Stimulated activated CD8-positive, alpha-beta memory T cell treated with anti-CD3 and anti-CD28 coated beads, Interleukin-12 subunit alpha, Interleukin-12 subunit beta, amount 100 ng/mL, for 4 hours (primary cell): ENCODE measurements at regions not wholly inside any gene's neighbourhood (a gene's known extent, or its start where the extent isn't known, plus 50 kb on each side); places are given as distances from the start of the nearest gene placed in this dataset.

ENCODE experiments used
- DNase-seq: peaks from one replicate; pipeline ENCODE4 v3.0.0-alpha.2; 2020; ENCODE audit warnings: low read depth

DNA sequence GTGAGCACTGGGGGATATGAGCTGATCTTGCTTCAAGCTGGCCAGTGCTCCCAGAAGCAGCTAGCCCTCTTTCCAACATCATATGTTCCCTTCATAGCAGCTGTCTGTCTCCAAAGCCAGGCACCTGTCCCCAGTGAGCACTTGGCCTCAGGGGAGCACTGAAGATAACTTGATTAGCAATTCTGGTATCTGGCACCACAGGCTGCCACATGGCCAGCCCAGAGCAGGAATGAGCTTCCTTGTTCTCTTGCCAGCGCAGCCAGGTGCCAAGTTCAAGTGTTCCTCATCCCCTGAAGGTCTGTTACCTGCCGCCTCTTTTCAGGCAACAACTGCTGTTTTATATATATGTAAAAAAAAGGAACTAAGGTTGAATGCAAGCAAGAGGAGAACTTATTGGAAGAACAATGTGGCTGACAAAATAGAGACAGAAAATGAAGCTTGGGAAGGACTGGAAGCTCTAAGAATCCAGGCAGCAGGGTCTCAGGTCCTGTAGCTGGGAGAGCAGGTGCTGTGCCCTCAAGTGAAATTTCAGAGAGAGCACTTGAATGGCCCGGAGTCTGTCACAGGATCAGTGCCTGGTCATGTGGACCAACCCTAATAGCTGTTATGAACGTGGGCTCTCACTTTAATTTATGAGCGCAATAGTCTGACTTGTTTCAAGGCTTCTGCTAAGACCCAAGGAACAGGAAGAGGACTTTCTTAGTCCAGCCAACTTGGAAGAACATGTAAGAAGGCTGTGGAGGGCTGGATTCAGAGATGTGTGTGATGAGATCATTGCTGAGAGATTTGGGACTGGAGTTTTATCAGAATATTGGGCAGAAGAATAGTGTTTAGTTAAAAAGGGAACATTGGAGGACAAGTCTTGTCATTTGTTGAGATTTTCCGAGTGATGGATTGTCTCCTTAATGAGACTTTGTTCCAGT, 267.2 kb downstream of the GLRX3 start:
- no peak for DNase-seq

DNA sequence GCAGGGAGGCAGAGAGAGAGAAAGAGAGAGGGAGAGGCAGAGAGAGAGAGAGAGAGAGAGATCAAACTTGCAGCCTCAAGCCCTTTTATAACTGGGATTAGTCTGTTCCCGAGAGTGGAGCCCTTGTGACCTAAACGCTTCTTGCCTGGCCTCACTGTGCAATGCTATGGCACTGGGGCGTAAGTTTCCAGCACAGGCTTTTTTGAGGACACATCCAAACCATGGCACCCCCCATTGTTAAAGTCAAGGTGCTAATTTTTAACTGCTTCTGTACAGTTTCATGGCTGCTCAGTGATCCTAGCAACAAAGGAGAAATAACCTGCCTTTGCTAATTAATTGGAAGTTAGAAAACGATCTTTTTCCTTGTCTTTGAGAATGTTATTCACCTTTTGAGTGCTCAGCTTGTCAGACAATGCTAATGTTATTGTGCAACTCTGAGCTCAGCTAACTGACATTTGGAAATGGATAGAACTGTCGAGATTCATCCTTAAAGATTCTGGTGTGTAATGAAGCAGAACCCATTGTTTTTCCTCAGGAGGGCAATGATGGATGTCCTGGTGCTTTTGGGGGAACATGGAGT, 268.4 kb downstream of the GLRX3 start:
- no peak for DNase-seq

- no peak for DNase-seq
Observed at GRCh38 chr10:130407052-130407451, 270.9 kb downstream of the GLRX3 start.

- no peak for DNase-seq
Observed at GRCh38 chr10:130409331-130409730, 273.1 kb downstream of the GLRX3 start.

DNA sequence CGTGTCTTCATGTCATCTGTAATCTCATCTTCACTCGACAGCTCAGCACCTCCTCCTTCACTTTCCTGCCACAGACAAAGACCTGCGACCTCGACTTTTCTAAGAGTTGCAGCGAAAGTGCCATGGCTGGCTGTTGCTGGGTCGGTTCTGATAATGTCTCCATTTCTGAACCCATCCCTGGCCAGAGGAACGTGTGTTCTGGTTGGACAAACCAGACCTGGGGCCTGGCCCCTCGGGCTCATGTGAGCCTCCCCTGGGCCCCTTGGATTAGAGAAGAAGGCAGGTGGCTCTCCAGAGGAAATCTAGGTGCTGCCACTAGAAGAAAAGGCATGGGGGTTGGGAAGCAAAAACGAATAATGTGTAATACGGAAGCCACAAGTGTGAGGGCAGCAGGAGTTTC, 273.7 kb downstream of the GLRX3 start:
- no peak for DNase-seq

GRCh38 chr10:130411496-130412085, 275.4 kb downstream of the GLRX3 start:
- DNase-seq = no peak

DNA sequence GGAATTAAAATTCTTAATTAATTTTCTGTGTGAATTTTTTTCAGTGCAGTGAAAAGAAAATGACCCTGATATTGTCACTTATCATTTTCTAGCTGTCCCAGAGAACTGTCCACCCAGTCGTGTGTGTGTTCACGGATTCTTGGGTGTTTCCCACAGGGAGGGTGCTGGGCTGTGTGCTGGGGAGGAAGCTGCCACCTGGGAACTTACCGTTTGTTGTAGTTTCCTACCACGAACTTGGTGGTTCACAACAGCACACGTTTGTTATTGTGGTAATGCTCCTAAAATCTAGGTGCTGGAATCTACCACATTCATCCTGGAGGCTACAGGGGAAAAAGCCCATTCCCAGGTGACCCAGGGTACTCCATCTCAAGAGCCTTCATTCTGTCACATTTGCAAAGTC, 276.1 kb downstream of the GLRX3 start:
- DNase-seq = no peak

GRCh38 chr10:130416334-130417150, 280.4 kb downstream of the GLRX3 start:
- no peak for DNase-seq

- DNase-seq = no peak
Observed at GRCh38 chr10:130418731-130419130, 282.5 kb downstream of the GLRX3 start.

GRCh38 chr10:130421909-130422308, 285.7 kb downstream of the GLRX3 start:
- no peak for DNase-seq

DNA sequence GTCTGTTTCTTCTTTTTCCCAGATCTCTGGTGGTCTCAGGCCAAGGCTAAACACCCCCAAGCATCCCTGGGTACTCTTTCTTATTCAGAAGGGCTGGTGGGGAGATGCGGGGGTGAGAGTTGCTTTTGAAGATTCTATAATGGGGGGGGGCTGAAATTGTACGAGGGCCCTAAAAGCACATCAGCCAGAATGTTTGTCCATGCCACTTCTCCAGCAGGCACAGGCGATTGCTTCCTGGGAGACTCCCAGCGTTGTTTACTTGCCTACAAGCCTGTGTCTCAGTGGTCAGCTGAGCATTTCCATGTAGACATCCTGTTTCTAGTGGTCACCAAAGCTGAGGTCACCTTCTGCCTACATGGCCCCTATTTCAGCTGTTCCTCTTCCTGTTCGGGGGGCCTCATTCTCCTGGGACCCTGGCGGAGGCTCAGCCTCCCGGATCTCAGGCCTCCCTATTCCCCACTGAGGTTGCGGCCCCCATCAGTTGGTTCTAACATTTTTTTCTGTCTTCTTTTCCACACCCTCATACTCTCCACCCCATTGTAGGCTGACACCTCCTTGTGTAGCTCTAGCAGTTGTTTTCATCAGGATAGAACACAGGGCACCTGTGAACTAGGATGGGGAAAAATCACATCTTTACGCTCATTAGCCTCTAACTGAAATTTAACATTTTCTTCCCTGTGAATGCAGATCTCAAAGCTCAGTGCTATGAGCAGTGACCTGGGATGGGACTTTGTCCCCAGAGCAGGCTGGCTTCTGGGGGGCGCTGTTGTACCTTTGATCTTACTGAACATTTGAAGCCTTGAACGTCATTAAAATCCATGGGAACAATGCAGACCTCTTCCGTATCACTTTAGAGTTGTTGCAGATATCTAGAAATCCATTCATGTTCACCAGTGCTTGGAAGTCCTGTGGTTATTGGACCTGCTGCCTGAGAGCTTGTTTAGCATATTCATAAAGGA, 286.5 kb downstream of the GLRX3 start:
- DNase-seq = no peak

DNA sequence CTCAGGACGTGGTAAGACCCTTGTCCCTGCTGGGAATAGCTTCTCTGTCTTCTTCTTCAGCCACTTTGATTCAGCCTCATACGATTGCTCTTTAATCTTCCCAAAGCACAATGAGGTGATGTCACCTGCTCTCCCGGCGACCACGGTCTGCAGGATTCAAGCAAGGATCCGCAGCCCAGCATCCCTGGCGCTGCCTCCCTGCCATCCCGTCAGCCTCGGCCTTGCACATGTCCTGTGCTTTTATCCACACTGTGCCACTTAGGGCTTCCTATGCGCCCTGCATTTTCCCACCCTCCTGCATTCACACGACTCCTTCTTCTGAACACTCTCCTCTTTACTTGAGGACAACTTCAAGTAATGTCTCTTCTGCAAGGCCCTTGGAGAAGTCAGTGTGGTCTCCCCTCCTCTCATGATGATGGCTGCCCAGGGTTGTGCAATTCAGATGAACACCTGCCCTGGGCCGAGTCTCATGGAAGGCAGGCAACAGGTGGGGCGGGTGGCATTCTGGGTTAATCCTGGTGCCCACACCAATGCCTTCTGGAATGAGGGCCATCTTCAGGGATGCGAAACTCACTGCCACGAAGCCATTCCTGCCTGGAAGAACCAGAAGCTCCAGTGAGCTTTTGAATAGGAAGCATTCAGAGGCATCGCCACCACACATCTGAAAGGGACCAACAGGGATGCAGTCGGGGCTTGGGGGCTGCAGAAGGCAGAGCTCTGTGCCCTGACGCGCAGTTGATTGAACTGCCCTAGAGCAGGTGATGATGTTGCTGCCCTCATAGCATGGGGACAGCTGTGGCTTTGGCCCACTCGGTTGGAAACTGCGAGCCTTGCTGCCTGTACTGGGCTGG, 287.5 kb downstream of the GLRX3 start:
- no peak for DNase-seq

DNA sequence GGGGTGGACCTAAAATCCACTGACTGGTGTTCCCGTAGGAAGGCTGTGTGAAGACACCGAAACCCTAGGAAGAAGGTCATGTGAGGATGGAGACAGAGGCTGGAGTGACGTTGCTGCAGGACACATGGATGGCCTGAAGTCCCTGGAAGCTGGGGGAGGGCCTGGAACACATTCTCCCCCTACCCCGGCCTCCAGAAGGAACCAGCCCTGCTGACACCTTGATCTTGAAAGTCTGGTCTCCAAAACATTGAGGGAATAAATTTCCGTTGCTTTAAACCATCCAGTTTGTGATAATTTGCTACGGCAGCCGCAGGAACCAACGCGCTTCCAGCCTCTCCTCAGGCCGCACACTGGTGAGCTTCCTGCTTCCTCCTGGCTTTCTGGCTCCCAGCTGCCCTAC, 288.2 kb downstream of the GLRX3 start:
- DNase-seq = no peak

GRCh38 chr10:130425169-130425568, 289.0 kb downstream of the GLRX3 start:
- DNase-seq = no peak

DNA sequence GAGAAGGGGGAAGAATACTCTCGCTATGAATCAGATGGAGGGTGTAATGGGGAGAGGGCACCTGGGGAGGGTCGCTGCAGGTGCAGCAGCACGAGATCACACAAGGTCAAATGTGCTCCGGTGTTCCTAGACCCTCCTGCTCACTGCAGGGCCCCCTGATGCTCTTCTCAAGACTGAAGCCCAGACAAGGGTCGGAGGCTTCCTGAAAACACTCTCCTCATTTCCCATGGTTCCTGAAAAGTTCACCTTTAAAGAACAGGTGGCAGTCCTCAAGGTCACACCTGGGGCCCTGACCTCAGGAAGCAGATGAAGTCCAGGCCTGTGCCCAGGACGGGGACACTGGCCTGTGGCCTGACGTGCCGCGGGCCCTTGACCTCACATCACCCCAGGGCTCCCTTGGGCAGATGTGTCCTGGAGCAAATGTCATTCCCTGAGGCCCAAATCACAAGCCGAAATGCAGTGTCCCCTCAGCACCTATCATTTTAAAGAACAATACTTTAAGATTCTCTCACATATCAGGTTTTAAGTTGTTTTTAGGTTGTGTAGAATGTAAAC, 289.8 kb downstream of the GLRX3 start:
- DNase-seq = no peak

DNA sequence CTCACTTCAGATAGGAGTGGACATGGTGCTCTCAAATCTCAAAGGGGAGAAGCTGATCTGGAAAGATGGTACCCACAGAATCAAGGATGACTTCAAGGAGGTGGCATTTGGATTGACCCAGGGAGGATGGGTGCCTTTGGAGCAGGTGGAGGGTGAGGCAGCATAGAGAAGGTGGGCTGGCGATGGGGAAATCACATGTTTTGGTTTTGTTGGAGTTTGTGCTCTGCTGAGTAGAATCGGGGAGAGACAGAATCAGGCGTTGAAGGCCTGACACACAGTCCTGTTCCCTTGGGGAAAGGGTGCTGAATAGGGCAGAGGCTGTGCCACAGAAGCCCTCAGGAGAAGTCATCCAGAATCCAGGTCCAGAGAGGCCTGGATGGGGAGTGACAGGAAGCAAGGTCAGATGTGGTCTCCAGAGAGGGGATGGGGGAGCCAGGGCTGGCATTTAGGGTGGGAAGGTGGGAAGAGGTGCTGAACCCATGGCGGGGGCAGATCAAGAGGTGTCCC, 291.1 kb downstream of the GLRX3 start:
- DNase-seq = no peak

DNA sequence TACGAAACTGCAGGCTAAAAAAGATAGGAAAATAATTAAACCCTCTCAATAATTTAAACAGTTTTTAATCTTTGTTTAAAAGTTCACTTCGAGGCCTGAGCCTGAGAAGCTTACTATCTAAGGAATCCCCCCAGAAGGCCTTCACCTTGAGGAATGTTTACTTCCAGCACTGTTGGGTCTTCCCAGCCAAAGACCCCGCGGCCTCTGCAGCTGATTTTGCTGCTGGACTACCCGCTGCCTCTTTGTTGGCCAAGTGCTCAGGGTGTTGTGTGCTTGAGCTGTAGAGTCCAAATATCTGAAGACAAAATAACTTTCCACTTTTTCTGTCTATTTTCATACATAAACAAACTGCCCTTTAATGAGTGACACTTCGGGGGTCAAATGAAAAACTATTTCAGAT, 292.7 kb downstream of the GLRX3 start:
- DNase-seq = no peak

DNA sequence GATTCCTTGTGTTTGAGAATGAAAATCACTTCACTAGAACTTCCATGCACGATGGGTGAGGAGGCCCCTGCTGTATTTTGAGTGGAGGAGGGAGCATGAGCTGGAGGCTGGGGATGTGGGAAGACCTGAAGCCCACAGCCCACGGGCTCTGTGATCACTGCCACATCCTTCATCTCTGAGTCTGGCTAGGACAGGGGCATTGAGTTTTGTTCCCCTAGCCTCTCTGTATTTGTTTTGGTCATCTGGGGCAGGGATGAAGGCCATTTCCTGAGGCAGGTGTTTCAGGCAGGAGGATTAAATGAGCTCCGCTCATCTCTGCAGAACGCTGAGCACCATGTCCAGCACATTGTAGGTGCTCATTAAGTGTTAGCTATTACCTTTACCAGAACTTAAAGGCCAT, 293.6 kb downstream of the GLRX3 start:
- no peak for DNase-seq

DNA sequence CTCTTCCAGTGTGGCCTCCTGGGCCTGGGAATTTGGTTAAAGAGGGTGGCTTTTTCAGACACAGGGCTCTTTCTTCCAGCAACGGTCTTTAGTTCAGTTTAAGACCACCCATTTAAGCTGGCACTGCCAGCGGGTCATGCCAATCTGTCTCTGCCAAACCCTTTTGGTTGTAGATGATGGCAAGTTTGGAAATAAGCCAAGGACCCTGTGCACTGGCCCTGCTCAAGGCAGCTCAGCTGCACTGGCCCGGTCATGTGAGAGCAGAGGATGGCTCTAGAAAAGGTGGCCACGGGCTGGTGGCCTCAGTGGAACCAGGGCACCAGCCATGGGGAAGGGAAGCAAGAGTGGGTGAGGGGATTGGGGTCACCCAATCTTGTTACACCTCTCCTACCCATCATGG, 294.1 kb downstream of the GLRX3 start:
- no peak for DNase-seq
